Heart right ventricle (tissue), 16 donors: ENCODE measurements at regions not wholly inside any gene's neighbourhood (a gene's known extent, or its start where the extent isn't known, plus 50 kb on each side); places are given as distances from the start of the nearest gene placed in this dataset.

Source experiments
- ATAC-seq, 8 donors: fragments of 200-7000 bp; cut with Tn5 transposase; one replicate each; pipeline ENCODE4 v1.9.1; 2020; ENCODE audit warnings: mild to moderate bottlenecking in 8 of 8, moderate library complexity in 8 of 8, moderate number of reproducible peaks in 1 of 8
- DNase-seq, 2 donors: peaks; one replicate each; pipeline ENCODE4 v3.0.0-alpha.2; 2020
- H3K27ac ChIP-seq, 10 donors: fragments of 200-600 bp; sonication (generic) in 2 of 10; one replicate each; pipeline versions ENCODE4 v1.5.0 to v1.8.0; 2020 to 2022; ENCODE audit warnings: mild to moderate bottlenecking in 3 of 10
- H3K27me3 ChIP-seq, 7 donors: fragments of 200-600 bp; one replicate each; pipeline ENCODE4 v1.8.0; 2021 to 2022; ENCODE audit warnings: mild to moderate bottlenecking in 2 of 7
- H3K36me3 ChIP-seq, 9 donors: fragments of 200-600 bp; sonication (generic) in 1 of 9; one replicate each; pipeline versions ENCODE4 v1.5.0 to v1.8.0; 2020 to 2022; ENCODE audit warnings: mild to moderate bottlenecking in 2 of 9
- H3K4me1 ChIP-seq, 9 donors: fragments of 200-600 bp; sonication (generic) in 1 of 9; one replicate each; pipeline versions ENCODE4 v1.5.0 to v1.8.0; 2020 to 2022; ENCODE audit warnings: mild to moderate bottlenecking in 4 of 9
- H3K4me3 ChIP-seq, 10 donors: fragments of 200-600 bp; sonication (generic) in 2 of 10; one replicate each; pipeline versions ENCODE4 v1.5.0 to v1.8.0; 2020 to 2022; ENCODE audit warnings: mild to moderate bottlenecking in 7 of 10, moderate library complexity in 2 of 10
- H3K9me3 ChIP-seq, 11 donors: fragments of 200-600 bp in 10 of 11; sonication (generic) in 2 of 11; one replicate each; pipeline versions ENCODE4 v1.5.0 to v1.8.0; 2013 to 2022; ENCODE audit warnings: mild to moderate bottlenecking in 2 of 11, control low read depth in 1 of 11, moderate library complexity in 1 of 11
- WGBS, 2 donors: extraction: QIAGEN DNeasy Blood & Tissue Kit; methylation state at CpG; one replicate each; pipeline ENCODE4 v1.1.7; 2013; ENCODE audit warnings: inconsistent platforms in 1 of 2; 5-methylcytosine and 5-hydroxymethylcytosine counted together
- intact Hi-C, 10 donors: fragments of 100-400 bp; cut with DNase I; formaldehyde crosslinking; loops; one replicate each; pipeline versions ENCODE4 v1.11.1 to v1.14.2; 2022
- TF ChIP-seq, protein P1 (sequence below), 9 donors: fragments of 200-600 bp; sonication (generic) in 2 of 9; IDR thresholded peaks; one replicate each; pipeline versions ENCODE4 v1.5.0 to v1.8.0; 2021 to 2022; ENCODE audit warnings: antibody characterized with exemption in 9 of 9, mild to moderate bottlenecking in 5 of 9, moderate library complexity in 1 of 9
- donor health status: Arrhythmogenic right ventricular cardiomyopathy.
- donor health status: ischemic (EF 13 %, LVEDD 7.1; RV severe dilation, severe dysfunction).
- donor health status: healthy with polysubstance abuse.
- donor health status: DM: no; HTN: yes; CAD: no.
- donor health status: DM: no; HTN: no; CAD: no.
- donor health status: ischemic (EF 25% LVEDD 6.9; RV normal size, moderate dysfunction).
- donor health status: ischemic (EF 25% LVEDD 5.7; RV mildly dilated, moderate dysfunction).
- donor health status: healthy.
- donor health status: DM: yes; HTN: yes; CAD: no.
- donor health status: Ischemic cardiomyopathy.
- donor health status: ischemic (EF 35%, LVEDD 5.7; RV mildly dilated, moderate dysfunction).
- donor health status: nonischemic (EF 11% LVEDD 7.7; RV severe dilation, severe dysfunction).
- donor health status: DM: yes; HTN: yes; CAD: no.
- donor health status: PGD.
- donor health status: ischemic (EF 29% LVEDD 5.4; RV normal size, mild dysfunction).
- donor health status: nonischemic (EF 23%, LVEDD 6.1; RV moderate dilation, normal function).

DNA sequence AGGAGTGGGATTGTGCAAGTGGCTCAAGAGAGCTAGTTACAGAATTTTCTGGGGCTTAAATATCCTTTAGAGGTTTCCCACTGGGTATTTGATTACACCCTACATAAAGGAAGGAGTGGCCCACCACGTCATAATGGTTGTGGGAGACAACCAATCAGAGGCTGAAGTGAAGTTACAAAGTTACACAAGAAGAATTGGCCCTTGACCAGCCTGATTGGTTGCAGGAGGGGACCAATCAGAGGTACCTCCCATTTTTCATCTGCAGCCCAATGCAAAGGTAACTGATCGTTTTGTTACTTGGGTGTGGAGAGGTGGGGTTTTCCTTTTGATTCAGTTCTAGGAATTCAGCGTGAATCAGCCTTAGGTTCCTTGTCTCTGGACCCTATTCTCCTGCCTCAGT, 430.5 kb upstream of the FAT3 start:
- no peak for ATAC-seq

DNA sequence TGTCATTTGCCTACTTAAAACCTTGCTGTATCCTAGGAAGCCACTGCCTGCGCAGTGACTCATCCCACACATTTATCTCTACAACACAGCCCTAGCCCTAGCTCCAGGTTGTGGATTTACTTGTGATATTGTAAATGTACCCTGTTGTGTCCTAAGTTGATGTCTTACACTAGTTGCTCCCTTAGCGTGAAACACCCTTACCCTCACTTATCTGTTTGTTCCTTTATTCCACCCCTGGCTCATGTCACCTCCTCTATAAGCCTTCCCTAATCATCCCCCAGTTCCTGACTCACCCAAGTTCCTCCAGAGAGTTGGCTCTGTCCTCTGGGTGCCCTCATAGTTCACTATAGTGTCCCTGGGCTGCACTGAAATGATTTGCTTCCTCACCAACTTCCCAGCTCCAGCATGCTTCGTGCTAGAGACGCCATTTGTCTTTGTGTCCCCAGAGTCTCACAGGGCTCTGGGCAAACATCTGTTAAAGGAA, 431.8 kb upstream of the FAT3 start:
- Histone ChIP-seq H3K27me3 (no peaks in the 10 kb centered on the region), H3K9me3 (no peaks in the 10 kb centered on the region), H3K4me1 (peaks cover 0 to 6% (median 0%) of the 10 kb centered on the region in 9 donors), H3K4me3 (no peak overlapping the region), H3K27ac (no peak overlapping the region), H3K36me3 (no peaks in the 10 kb centered on the region)
- TF ChIP-seq, protein P1, sequence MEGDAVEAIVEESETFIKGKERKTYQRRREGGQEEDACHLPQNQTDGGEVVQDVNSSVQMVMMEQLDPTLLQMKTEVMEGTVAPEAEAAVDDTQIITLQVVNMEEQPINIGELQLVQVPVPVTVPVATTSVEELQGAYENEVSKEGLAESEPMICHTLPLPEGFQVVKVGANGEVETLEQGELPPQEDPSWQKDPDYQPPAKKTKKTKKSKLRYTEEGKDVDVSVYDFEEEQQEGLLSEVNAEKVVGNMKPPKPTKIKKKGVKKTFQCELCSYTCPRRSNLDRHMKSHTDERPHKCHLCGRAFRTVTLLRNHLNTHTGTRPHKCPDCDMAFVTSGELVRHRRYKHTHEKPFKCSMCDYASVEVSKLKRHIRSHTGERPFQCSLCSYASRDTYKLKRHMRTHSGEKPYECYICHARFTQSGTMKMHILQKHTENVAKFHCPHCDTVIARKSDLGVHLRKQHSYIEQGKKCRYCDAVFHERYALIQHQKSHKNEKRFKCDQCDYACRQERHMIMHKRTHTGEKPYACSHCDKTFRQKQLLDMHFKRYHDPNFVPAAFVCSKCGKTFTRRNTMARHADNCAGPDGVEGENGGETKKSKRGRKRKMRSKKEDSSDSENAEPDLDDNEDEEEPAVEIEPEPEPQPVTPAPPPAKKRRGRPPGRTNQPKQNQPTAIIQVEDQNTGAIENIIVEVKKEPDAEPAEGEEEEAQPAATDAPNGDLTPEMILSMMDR (IDR thresholded peaks at IDR 0.05), result no peak
- intact Hi-C loops, result no loop called here
- ATAC-seq (no peak), DNase-seq (no peak)
- WGBS, 2 donors, result 74 to 85% methylated on average over 4 of the region's 4 CpGs

More for the DNA sequence above, 430.5 kb upstream of the FAT3 start:
- no peaks in the 10 kb centered on the region for H3K27me3 ChIP-seq
- no peak overlapping the region for H3K4me3 ChIP-seq
- H3K9me3 ChIP-seq, result no peaks in the 10 kb centered on the region
- TF ChIP-seq, protein P1 (IDR thresholded peaks at IDR 0.05), result no peak
- H3K27ac ChIP-seq, result no peak overlapping the region
- 83 to 90% methylated on average over 3 of the region's 3 CpGs for WGBS, 2 donors
- no peaks in the 10 kb centered on the region for H3K36me3 ChIP-seq
- peaks cover 0 to 6% (median 0%) of the 10 kb centered on the region in 9 donors for H3K4me1 ChIP-seq
- no peak for DNase-seq
- intact Hi-C loops, result no loop called here

DNA sequence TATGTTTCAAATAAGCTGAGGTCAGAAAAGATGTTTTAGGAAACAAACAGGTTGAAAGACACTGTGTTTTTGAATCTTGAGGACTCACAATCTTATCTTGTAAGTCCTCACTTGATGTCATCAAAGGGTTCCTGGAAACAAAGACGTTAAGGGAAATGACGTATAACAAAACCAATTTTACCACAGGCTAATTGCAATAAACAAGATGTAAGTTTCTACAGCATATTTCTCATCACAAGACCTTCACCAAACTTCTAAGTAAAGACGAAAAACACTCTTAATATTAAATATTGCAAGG, 433.5 kb upstream of the FAT3 start:
- TF ChIP-seq, protein P1 (IDR thresholded peaks at IDR 0.05), result no peak
- ATAC-seq, result no peak
- no peaks in the 10 kb centered on the region for H3K27me3 ChIP-seq
- intact Hi-C loops, result no loop called here
- no peak for DNase-seq
- H3K27ac ChIP-seq, result no peak overlapping the region
- H3K36me3 ChIP-seq, result no peaks in the 10 kb centered on the region
- H3K4me1 ChIP-seq, result peaks cover 0 to 6% (median 0%) of the 10 kb centered on the region in 9 donors
- H3K4me3 ChIP-seq, result no peak overlapping the region
- no peaks in the 10 kb centered on the region for H3K9me3 ChIP-seq
- 62 to 70% methylated on average over 3 of the region's 3 CpGs for whole genome bisulfite sequencing, 2 donors

DNA sequence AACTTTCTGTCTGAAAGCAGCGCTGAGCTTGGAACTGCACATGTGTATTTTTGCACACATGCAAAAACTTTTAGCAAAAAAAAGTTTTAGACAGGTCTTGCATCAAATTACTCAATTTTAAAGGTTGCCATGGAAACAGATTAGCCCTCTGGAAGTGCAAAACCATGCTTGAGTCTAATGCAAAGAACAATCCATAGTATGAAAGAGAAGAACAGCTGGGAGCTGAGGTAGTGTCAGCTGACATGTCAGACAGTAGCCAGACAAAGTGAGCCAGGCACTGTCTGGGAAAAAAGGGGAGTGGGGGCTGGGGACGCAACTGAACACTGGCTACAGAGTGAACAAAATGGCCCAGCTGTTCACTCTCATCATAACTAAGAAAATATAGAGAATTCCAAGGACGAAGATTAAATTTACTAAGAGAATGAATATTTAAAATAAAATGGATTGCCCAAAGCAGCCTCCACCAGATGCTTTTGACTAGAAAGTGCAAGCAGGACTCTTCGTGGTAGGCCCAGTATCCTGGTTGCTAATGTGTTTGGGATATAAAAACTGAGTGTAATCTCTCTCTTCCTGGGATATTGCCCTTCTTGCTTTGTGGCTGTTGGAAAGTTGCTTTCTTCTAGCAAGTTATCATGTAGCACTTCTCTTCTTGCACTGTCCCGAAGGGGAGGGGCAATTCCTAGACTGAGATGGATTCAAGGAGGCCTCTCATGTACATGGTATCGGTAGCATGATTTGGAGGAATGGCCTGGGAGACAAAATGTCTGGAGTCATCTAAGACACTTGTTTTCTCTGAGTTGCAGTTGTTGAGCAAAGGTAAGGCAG, 434.1 kb upstream of the FAT3 start:
- WGBS, 2 donors, result 69 to 75% methylated on average over 6 of the region's 6 CpGs
- no peak for ATAC-seq
- Histone ChIP-seq H3K4me3 (no peak overlapping the region), H3K9me3 (peaks cover 0 to 1% (median 0%) of the 10 kb centered on the region in 11 donors), H3K36me3 (no peaks in the 10 kb centered on the region), H3K27ac (no peak overlapping the region), H3K27me3 (no peaks in the 10 kb centered on the region), H3K4me1 (peaks cover 0 to 6% (median 0%) of the 10 kb centered on the region in 9 donors)
- intact Hi-C loops, result no loop called here
- TF ChIP-seq, protein P1 (IDR thresholded peaks at IDR 0.05), result no peak
- DNase-seq, result no peak
